Coronary artery (tissue), 2 donors: ENCODE measurements at regions not wholly inside any gene's neighbourhood (a gene's known extent, or its start where the extent isn't known, plus 50 kb on each side); places are given as distances from the start of the nearest gene placed in this dataset.

Experiments used
- DNase-seq: peaks from one replicate; pipeline ENCODE4 v3.0.0-alpha.2; 2017; ENCODE audit warnings: low spot score
- H3K27ac ChIP-seq, 2 donors: fragments of 200-600 bp; sonication (generic); one replicate each; pipeline ENCODE4 v1.5.1; 2016 to 2019
- H3K4me3 ChIP-seq: fragments of 200-600 bp; sonication (generic); 2 replicates; pipeline ENCODE4 v1.5.1; 2016; ENCODE audit warnings: mild to moderate bottlenecking, moderate library complexity
- CTCF ChIP-seq: fragments of 200-600 bp; sonication (generic); IDR thresholded peaks from one replicate; pipeline ENCODE4 v1.5.1; 2019; ENCODE audit warnings: antibody characterized with exemption

- Histone ChIP-seq H3K4me3 (no peak overlapping the region), H3K27ac (no peak overlapping the region)
- TF ChIP-seq CTCF, result no peak
- DNase-seq, result no peak
Observed at GRCh38 chr2:17401096-17401495, 117.1 kb downstream of the RAD51AP2 start.

- H3K27ac ChIP-seq, result no peak overlapping the region
- TF ChIP-seq CTCF, result no peak
- H3K4me3 ChIP-seq, result no peak overlapping the region
- DNase-seq, result no peak
Observed at GRCh38 chr2:17398770-17399169, 119.5 kb downstream of the RAD51AP2 start.

- Histone ChIP-seq H3K4me3 (no peak overlapping the region), H3K27ac (no peak overlapping the region)
- TF ChIP-seq CTCF, result no peak
- no peak for DNase-seq
Observed at GRCh38 chr2:17388798-17389197, 129.4 kb downstream of the RAD51AP2 start.

- DNase-seq, result no peak
- no peak for TF ChIP-seq CTCF
- H3K27ac ChIP-seq, result no peak overlapping the region
- no peak overlapping the region for H3K4me3 ChIP-seq
Observed at GRCh38 chr2:17387591-17387990, 130.6 kb downstream of the RAD51AP2 start.

DNA sequence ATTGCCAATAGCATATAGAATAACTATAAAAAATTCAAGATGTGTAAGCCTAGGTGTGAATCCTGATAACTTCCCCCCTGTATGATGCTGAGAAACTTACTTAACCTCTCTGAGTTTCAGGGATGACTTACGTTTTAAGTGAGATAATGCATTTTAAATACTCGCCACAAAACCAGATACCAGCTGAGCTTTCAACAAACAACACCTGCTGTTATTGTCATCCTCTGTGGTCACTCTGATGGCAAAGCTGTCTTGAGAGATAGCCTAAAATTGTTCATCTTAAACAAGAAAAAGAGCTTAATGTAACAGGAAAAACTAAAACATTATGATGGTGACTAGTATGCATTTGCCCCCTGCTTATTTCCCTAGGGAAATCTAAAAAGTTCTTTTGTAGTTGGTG lies 131.5 kb downstream of the RAD51AP2 start:
- no peak overlapping the region for H3K27ac ChIP-seq
- TF ChIP-seq CTCF, result no peak
- no peak for DNase-seq
- H3K4me3 ChIP-seq, result no peak overlapping the region

DNA sequence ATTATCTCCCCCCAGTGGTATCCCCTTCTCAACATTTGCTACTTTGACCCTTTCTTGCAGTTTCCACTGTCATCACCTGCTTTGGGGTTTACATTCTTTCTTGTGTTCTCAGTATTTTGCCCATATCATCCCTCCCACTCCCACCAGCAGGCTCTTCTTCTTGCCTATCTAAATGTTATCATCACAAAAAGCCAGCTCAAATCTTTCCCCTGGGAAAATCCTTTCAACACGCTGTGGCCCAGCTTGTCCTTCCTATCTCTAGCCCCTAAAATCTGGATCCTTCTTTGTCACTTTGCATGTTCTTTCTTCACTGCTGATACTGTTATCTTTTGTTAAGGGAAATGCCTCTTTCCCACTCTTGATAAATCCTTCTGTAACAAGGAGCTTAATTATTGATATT lies 138.2 kb downstream of the RAD51AP2 start:
- Histone ChIP-seq H3K4me3 (no peak overlapping the region), H3K27ac (no peak overlapping the region)
- DNase-seq, result no peak
- TF ChIP-seq CTCF, result no peak

- no peak for DNase-seq
Observed at GRCh38 chr2:17375262-17375661, 143.0 kb downstream of the RAD51AP2 start.

More at GRCh38 chr2:17375262-17375661, 143.0 kb downstream of the RAD51AP2 start:
- Histone ChIP-seq H3K4me3 (no peak overlapping the region), H3K27ac (no peak overlapping the region)
- no peak for TF ChIP-seq CTCF
